BJ (cell line): ENCODE measurements at regions not wholly inside any gene's neighbourhood (a gene's known extent, or its start where the extent isn't known, plus 50 kb on each side); places are given as distances from the start of the nearest gene placed in this dataset.

Experiments
- CTCF ChIA-PET: fragments of 350-600 bp; formaldehyde crosslinking; extraction: SDS; loops from one replicate; lab custom pipeline; 2021; ENCODE audit warnings: antibody characterized with exemption, inconsistent platforms; lab: Yijun Ruan, JAX
- POLR2A ChIA-PET: fragments of 300-600 bp; sonication (Branson Sonifier 250); formaldehyde crosslinking; extraction: SDS; loops from one replicate; lab custom pipeline; 2021; ENCODE audit warnings: antibody characterized with exemption; lab: Charles Lee
- DNase-seq: peaks from one replicate; pipeline ENCODE4 v3.0.0-alpha.2; 2011; ENCODE audit warnings: low read depth
- H3K27me3 ChIP-seq: 2 replicates; pipeline ENCODE4 v1.6.0; 2011; ENCODE audit warnings: low read length; ENCODE audit not compliant: control insufficient read depth, insufficient read depth
- H3K36me3 ChIP-seq: 2 replicates; pipeline ENCODE4 v1.5.1; 2011; ENCODE audit warnings: low read length; ENCODE audit not compliant: control insufficient read depth, insufficient read depth
- H3K4me3 ChIP-seq: 2 replicates; pipeline ENCODE4 v1.5.1; 2011; ENCODE audit warnings: low read depth, mild to moderate bottlenecking, control low read depth, low read length
- CTCF ChIP-seq: IDR thresholded peaks from 2 replicates; pipeline ENCODE4 v1.5.1; 2011; ENCODE audit warnings: low read depth, mild to moderate bottlenecking, control low read depth, inconsistent platforms, low read length, moderate library complexity; ENCODE audit not compliant: insufficient read depth

DNA sequence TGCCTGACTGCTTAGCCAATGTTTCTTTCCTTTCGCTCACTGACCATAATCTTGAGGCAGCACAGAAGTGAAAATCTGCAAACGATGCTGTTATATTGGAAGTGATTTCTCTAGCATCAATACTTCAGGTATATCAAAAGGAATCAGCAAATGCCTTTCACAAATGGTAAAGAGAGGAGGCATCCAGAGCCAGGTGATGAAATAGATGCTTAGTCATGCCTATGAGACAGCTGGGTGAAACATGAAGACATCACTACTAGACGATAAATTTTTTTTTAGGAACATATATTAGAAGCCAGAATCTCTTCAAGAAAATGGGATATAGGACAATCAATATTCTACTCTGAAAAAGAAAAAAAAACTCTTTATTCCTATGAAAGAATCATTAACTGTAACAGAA is 249.2 kb upstream of the SLC39A10 start:
- POLR2A ChIA-PET = no interaction called here
- TF ChIP-seq CTCF = no peak
- Histone ChIP-seq H3K36me3 (no peaks in the 10 kb centered on the region), H3K27me3 (no peaks in the 10 kb centered on the region), H3K4me3 (no peak overlapping the region)
- CTCF ChIA-PET = no interaction called here
- no peak for DNase-seq

- DNase-seq = no peak
- H3K4me3 ChIP-seq = no peak overlapping the region
- CTCF ChIA-PET = interaction anchor here (0.6 kb wide), 1 partner anchor 21 kb away, joined by 3 read pairs; no protein-coding TSS in a partner anchor
- POLR2A ChIA-PET = no interaction called here
- H3K27me3 ChIP-seq = no peaks in the 10 kb centered on the region
- TF ChIP-seq CTCF = no peak
- H3K36me3 ChIP-seq = no peaks in the 10 kb centered on the region
Observed at GRCh38 chr2:195406886-195407603, 250.0 kb upstream of the SLC39A10 start.

DNA sequence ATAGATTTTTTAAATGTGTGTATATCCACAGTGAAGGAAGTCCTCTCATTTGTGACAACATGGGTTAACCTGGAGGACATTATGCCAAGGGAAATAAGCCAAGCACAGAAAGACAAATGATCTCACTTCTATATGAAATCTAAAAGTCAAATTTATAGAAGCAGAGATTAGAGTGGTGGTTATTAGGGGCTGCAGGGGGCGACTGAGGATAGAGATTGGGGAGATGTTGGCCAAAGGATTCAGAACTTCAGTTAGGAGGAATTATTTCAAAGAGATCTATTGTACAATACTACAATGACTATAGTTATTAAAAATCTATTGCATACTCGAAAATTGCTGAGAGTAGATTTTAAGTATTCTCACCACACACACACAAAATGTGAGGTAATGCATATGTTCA is 252.4 kb upstream of the SLC39A10 start:
- no peak for TF ChIP-seq CTCF
- Histone ChIP-seq H3K36me3 (no peaks in the 10 kb centered on the region), H3K27me3 (no peaks in the 10 kb centered on the region), H3K4me3 (no peak overlapping the region)
- POLR2A ChIA-PET = no interaction called here
- CTCF ChIA-PET = no interaction called here
- DNase-seq = no peak

GRCh38 chr2:195396479-195396878 is 260.5 kb upstream of the SLC39A10 start:
- ChIA-PET CTCF (interaction anchor here (1.0 kb wide), 1 partner anchor 10 kb away, joined by 3 read pairs; no protein-coding TSS in a partner anchor), POLR2A (no interaction called here)
- Histone ChIP-seq H3K36me3 (no peaks in the 10 kb centered on the region), H3K4me3 (no peak overlapping the region), H3K27me3 (no peaks in the 10 kb centered on the region)
- DNase-seq = no peak
- no peak for TF ChIP-seq CTCF

DNA sequence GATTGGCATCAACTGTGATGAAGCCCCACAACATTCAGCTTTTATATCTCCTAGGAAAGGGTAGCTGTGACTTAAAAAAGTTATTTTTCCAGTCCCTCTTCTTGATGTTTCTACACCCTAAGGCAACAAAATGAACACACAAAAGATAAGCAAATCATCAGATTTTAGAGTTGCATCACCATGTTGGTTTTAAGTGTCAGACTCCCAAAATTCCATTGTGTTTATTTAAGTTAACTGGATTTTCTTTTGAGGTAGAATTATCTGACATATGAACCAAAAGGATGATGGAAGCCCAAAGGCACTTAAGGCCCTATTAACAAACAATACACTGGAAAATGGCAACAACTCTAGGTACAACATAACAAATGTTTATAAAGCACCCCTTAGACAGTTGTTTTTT is 261.7 kb upstream of the SLC39A10 start:
- Histone ChIP-seq H3K4me3 (no peak overlapping the region), H3K27me3 (no peaks in the 10 kb centered on the region), H3K36me3 (no peaks in the 10 kb centered on the region)
- ChIA-PET POLR2A (no interaction called here), CTCF (no interaction called here)
- TF ChIP-seq CTCF = no peak
- DNase-seq = no peak
